C4-2B (cell line): ENCODE measurements at regions not wholly inside any gene's neighbourhood (a gene's known extent, or its start where the extent isn't known, plus 50 kb on each side); places are given as distances from the start of the nearest gene placed in this dataset.

Experiments used
- H3K27ac ChIP-seq: fragments of 450-650 bp; 2 replicates; pipeline ENCODE4 v1.5.1; 2017
- ZFX ChIP-seq: fragments of 450-650 bp; IDR thresholded peaks from 2 replicates; pipeline ENCODE4 v1.6.1; 2017
- TF ChIP-seq, protein P1 (sequence below): fragments of 450-650 bp; conservative IDR thresholded peaks from 2 replicates; pipeline ENCODE4 v1.5.1; 2017; ENCODE audit warnings: mild to moderate bottlenecking

DNA sequence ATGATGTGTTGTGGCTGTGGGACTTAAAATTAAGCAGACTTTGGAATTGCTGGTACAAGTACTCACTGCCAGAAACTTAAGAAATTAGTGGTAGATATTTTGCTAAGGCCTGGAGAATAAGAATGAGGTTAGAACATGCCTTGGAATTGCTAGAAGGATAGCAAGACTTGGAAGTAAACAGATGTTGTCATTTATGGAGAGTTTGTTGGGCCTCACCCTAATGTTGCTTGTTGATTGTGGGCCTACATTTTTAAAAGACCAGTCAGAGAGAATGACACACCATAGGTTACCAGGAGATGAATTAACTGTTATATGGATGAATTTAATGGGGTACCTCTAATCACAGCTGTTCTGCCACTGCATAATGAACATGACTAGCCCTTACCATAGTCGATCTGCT lies 120.1 kb upstream of the GAS1 start:
- H3K27ac ChIP-seq, result no peak overlapping the region
- no peak for TF ChIP-seq ZFX
- TF ChIP-seq, protein P1, sequence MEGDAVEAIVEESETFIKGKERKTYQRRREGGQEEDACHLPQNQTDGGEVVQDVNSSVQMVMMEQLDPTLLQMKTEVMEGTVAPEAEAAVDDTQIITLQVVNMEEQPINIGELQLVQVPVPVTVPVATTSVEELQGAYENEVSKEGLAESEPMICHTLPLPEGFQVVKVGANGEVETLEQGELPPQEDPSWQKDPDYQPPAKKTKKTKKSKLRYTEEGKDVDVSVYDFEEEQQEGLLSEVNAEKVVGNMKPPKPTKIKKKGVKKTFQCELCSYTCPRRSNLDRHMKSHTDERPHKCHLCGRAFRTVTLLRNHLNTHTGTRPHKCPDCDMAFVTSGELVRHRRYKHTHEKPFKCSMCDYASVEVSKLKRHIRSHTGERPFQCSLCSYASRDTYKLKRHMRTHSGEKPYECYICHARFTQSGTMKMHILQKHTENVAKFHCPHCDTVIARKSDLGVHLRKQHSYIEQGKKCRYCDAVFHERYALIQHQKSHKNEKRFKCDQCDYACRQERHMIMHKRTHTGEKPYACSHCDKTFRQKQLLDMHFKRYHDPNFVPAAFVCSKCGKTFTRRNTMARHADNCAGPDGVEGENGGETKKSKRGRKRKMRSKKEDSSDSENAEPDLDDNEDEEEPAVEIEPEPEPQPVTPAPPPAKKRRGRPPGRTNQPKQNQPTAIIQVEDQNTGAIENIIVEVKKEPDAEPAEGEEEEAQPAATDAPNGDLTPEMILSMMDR, result no peak

DNA sequence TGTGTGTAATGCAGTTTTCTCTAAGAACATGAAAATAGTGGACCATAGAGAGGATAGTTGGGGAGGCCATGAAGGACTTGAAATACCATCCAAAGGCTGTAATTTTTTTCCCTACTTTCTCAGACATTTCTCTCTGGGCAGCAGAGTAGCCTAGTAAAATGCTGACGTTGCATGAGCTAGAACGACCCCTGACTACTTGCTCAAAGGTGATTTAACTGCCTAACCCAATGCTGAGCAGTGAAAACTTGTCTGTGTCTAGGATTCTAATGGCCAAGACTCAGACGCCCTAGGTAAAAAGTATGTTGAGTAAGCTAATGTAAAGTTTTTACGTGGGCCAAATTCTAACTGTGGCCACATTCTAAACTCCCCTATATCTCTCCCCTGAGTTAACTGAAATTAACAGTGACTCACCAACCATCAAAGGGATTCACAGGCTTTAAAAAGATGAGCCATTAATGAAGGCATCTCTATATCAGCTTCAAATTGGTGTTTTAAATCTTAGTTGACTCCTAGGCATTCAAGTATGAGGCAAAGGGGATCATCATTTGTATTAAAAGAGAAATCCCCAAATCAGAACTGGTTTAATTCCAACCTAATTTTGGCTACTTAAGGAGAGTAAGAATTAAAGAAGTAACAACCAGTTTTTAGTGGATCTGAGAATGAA lies 121.0 kb upstream of the GAS1 start:
- TF ChIP-seq ZFX, result no peak
- TF ChIP-seq, protein P1, result no peak
- no peak overlapping the region for H3K27ac ChIP-seq

DNA sequence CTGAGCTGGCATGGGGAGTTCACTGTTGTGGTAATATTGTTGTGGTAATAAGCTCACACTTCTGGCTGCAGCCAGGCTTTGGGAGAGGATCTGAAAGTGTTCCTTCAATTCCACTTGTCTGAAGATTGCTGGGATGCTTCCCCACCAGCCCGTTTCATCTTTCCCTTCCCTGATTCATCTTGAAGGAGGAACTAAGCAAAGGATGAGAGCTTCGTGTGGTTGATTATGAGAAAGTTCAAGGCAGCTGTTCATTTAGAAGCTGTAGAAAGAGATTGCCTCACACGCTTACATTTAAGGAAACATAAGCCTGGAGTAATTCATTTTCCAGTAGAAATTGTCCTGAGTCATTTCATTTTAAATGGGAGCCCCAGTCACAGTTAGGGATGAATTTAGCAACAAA lies 122.4 kb upstream of the GAS1 start:
- H3K27ac ChIP-seq, result no peak overlapping the region
- no peak for TF ChIP-seq ZFX
- TF ChIP-seq, protein P1, result no peak

DNA sequence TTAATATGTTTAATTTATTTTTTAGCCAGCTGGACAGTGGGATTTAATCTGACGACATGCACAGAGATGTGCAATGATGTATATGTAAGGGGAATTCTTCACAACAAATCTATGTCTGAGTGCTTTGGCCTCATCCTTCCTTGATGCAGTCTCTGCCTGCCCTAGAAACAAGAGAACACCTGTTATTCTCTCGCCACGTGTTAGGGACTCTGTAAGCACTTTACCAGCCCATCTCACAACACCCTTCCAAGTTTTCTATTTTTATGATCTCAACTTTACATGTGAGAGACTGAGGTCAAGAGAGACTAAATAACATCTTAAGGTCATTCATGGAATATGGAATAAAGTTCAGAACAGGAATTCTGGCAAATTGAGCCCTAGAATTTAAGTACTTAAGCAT lies 123.0 kb upstream of the GAS1 start:
- no peak overlapping the region for H3K27ac ChIP-seq
- TF ChIP-seq, protein P1, result no peak
- no peak for TF ChIP-seq ZFX

DNA sequence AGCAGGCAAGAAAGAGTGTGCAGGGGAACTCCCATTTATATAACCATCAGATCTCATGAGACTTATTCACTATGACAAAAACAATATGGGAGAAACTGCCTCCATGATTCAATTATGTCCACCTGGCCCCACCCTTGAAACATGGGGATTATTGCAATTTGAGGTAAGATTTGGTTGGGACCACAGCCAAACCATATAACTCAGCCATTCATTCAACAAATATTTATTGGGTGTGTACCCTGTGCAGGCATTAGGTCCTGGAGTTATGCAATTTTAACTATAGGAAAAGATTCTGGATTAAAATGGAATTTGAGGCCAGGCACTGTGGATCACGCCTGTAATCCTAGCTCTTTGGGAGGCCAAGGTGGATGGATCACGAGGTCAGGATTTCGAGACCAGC lies 124.2 kb upstream of the GAS1 start:
- TF ChIP-seq, protein P1, result no peak
- TF ChIP-seq ZFX, result no peak
- H3K27ac ChIP-seq, result no peak overlapping the region

DNA sequence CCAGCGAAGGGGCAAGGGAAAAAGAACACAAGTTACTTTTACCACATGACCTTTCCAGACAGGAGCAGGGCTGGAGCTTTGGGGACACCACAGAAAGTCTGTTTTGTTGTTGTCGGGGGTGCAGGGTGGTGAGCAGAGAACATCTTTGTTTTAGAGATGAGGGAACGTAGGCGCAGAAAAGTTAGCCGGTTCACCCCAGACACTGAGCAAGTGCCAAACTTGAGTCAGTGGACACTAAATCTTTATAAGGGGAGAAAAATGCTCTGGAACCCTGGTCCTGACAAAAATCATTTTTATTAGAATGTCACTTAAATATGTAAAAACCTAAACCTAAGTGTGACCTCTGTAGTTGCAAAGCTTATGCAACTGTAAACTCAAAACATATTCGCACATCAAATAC lies 126.4 kb upstream of the GAS1 start:
- H3K27ac ChIP-seq, result no peak overlapping the region
- TF ChIP-seq ZFX, result no peak
- TF ChIP-seq, protein P1, result no peak

DNA sequence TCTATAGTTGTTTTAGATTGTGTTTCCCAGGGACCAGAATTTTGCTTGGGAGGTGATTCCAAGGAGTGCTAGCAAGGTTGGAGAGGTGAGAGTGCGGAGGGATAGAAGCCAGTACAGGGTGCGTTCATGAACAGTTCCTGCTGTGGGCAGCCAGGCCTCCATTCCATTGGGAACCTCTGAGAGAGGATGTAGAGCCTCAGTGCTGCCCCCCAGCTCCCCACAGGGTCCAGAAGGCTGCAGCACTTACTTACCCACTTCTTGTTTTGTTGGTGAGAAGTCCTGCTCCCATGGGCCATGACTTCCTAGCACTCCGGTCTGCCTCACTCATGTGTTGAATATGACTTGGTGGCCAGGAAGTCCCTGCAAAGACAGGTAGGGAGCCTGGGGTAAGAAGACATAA lies 128.2 kb upstream of the GAS1 start:
- TF ChIP-seq, protein P1, result no peak
- TF ChIP-seq ZFX, result no peak

More for the DNA sequence above, 128.2 kb upstream of the GAS1 start:
- H3K27ac ChIP-seq, result no peak overlapping the region
